OCI-LY1 (cell line): ENCODE measurements at regions not wholly inside any gene's neighbourhood (a gene's known extent, or its start where the extent isn't known, plus 50 kb on each side); places are given as distances from the start of the nearest gene placed in this dataset.

Source experiments
- EZH2 ChIP-seq: fragments of 200-600 bp; sonication (generic), shearing (Covaris generic); IDR thresholded peaks from 2 replicates; pipeline ENCODE4 v1.8.0; 2017; ENCODE audit warnings: borderline replicate concordance, mixed run types, mild to moderate bottlenecking, antibody characterized with exemption, low read length, moderate library complexity, mixed read lengths
- TF ChIP-seq, protein P1 (sequence below): fragments of 200-600 bp; sonication (generic), shearing (Covaris generic); IDR thresholded peaks from 2 replicates; pipeline ENCODE4 v1.5.1; 2017; ENCODE audit warnings: mild to moderate bottlenecking, antibody characterized with exemption, low read length, moderate library complexity, mixed read lengths

DNA sequence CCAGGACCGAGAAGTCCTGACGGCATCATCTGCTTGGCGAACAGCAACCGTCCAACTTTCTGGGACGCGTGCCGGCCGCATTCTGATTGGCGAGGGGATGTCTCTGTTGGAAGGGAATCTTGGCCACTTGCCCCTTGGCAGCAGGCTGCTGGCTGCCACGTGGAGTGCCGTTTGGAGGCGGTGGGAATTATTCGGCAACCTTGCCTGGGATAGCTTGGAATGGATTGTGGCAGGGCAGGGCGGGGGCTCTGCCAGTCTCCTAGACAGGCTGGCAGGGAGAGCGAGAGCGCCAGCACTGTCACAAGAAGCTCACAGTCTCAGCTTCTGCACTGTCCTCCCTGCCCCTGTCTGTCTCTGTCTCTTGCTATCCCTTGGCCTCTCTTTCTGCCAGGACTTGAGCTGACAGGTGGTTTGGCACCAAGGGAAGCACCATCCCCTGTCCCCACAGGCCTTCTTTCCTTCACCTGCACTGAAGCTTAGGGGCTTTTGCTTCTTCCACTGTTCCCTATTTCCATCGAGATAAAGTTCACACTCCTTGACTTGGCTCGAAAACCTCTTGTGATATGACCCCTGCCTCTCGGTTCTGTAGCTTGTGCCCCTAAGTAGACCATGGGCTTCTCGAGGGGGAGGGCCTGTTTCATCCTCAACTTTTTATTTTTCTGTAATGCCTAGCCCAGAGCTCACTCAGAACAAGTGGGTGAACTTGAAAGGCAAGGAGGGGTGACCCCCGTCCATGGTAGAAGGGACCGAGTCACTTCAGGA is 201.9 kb downstream of the PHETA1 start:
- TF ChIP-seq, protein P1, sequence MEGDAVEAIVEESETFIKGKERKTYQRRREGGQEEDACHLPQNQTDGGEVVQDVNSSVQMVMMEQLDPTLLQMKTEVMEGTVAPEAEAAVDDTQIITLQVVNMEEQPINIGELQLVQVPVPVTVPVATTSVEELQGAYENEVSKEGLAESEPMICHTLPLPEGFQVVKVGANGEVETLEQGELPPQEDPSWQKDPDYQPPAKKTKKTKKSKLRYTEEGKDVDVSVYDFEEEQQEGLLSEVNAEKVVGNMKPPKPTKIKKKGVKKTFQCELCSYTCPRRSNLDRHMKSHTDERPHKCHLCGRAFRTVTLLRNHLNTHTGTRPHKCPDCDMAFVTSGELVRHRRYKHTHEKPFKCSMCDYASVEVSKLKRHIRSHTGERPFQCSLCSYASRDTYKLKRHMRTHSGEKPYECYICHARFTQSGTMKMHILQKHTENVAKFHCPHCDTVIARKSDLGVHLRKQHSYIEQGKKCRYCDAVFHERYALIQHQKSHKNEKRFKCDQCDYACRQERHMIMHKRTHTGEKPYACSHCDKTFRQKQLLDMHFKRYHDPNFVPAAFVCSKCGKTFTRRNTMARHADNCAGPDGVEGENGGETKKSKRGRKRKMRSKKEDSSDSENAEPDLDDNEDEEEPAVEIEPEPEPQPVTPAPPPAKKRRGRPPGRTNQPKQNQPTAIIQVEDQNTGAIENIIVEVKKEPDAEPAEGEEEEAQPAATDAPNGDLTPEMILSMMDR, result no peak
- TF ChIP-seq EZH2, result no peak
